ENCODE measurements at regions not wholly inside any gene's neighbourhood (a gene's known extent, or its start where the extent isn't known, plus 50 kb on each side); places are given as distances from the start of the nearest gene placed in this dataset.

DNA sequence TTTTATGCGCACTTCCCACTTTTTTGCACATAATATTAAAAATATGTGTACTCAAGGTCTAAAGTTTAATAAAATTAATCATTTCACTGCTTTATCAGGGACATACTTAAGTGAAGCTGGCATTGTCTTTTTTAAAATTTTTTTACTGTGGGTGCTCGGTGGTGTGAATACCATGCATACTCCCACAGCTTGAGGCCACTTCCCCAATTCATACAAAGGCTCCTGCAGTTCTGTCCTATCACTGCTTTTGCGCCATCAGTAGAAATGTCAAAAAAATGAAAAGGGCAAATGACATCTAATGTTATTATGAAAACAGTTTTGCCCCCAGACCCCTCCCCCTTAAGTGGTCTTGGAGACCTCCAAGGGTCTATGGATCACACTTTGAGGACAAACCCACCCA lies 464.1 kb upstream of the ARID1B start:
- no peaks in the 10 kb centered on the region for H3K36me3 ChIP-seq (ENCODE audit: control insufficient read depth, insufficient read depth, low read length)
- H3K27me3 ChIP-seq (ENCODE audit: control insufficient read depth, insufficient read depth, low read length), result no peaks in the 10 kb centered on the region
- DNase-seq (ENCODE audit: low read depth), result no peak
- H3K4me3 ChIP-seq (ENCODE audit: low read depth, low read length), result no peak overlapping the region
- FAIRE-seq, result no peak
- TF ChIP-seq, protein P1, sequence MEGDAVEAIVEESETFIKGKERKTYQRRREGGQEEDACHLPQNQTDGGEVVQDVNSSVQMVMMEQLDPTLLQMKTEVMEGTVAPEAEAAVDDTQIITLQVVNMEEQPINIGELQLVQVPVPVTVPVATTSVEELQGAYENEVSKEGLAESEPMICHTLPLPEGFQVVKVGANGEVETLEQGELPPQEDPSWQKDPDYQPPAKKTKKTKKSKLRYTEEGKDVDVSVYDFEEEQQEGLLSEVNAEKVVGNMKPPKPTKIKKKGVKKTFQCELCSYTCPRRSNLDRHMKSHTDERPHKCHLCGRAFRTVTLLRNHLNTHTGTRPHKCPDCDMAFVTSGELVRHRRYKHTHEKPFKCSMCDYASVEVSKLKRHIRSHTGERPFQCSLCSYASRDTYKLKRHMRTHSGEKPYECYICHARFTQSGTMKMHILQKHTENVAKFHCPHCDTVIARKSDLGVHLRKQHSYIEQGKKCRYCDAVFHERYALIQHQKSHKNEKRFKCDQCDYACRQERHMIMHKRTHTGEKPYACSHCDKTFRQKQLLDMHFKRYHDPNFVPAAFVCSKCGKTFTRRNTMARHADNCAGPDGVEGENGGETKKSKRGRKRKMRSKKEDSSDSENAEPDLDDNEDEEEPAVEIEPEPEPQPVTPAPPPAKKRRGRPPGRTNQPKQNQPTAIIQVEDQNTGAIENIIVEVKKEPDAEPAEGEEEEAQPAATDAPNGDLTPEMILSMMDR (IDR thresholded peaks at IDR 0.05; ENCODE audit: insufficient read depth, low read length, severe bottlenecking), result no peak

DNA sequence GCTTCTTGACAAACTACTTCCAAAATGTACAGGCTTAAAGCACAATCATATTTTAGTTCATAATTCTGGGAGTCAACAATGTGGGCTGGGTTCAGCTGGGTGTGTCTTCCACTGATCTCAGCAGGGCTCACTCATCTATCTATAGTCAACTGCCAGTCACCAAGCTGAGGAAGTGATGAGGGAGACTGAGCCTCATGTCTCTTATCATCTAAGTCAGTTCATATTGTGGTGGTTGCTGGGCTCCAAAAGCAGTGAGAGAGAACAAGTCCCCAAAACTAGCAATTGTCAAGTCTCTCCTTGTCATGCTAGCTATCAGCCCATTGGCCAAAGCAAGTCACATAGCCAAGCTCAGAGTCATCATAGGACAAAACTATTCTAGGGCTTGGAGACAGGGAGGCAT lies 465.9 kb upstream of the ARID1B start:
- FAIRE-seq, result peak; percentile 7
- DNase-seq (ENCODE audit: low read depth), result no peak
- Histone ChIP-seq H3K4me3 (ENCODE audit: low read depth, low read length) (no peak overlapping the region), H3K27me3 (ENCODE audit: control insufficient read depth, insufficient read depth, low read length) (no peaks in the 10 kb centered on the region), H3K36me3 (ENCODE audit: control insufficient read depth, insufficient read depth, low read length) (no peaks in the 10 kb centered on the region)
- TF ChIP-seq, protein P1 (IDR thresholded peaks at IDR 0.05; ENCODE audit: insufficient read depth, low read length, severe bottlenecking), result no peak

DNA sequence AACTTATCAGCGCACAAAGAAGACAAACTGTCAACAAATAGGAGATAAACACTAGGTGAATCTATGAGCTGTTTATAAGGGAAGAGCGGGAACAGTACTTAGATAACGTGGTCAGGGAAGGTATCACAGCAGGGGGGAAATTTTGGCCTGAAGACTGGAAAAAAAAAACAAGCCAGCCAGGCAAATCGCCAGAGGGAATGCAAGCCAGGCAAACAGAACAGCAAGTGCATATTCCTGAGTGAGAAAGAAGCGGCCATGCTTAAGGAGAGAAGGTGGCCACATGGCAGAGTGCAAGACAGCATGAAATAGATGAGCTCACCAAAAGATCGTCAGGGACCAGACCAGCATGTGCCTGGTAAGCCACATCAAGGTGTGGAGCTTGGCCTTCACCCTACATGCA lies 466.5 kb upstream of the ARID1B start:
- FAIRE-seq (no peak), DNase-seq (ENCODE audit: low read depth) (no peak)
- Histone ChIP-seq H3K4me3 (ENCODE audit: low read depth, low read length) (no peak overlapping the region), H3K27me3 (ENCODE audit: control insufficient read depth, insufficient read depth, low read length) (no peaks in the 10 kb centered on the region), H3K36me3 (ENCODE audit: control insufficient read depth, insufficient read depth, low read length) (no peaks in the 10 kb centered on the region)
- TF ChIP-seq, protein P1 (IDR thresholded peaks at IDR 0.05; ENCODE audit: insufficient read depth, low read length, severe bottlenecking), result no peak

DNA sequence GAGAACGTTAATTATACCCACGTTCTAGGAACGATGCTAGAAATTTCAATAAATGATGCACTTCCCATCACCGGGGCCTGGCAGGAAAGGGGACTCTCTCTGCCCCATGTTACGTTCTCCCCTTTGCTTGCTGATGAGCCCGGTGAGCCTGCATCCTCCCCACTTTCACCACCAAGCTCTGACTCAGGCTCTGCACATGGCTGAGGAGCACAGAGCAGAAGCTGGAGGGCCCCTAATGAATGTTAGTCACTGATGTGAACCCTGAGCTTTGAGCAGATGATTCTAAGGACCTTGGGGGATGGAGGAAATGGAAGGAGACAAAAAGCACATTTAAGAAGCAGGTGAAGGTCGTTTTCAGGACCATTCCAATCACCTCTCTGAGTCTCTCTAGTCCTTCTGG lies 468.2 kb upstream of the ARID1B start:
- FAIRE-seq, result peak; percentile 86
- no peak for DNase-seq (ENCODE audit: low read depth)
- H3K27me3 ChIP-seq (ENCODE audit: control insufficient read depth, insufficient read depth, low read length), result no peaks in the 10 kb centered on the region
- H3K36me3 ChIP-seq (ENCODE audit: control insufficient read depth, insufficient read depth, low read length), result no peaks in the 10 kb centered on the region
- TF ChIP-seq, protein P1 (IDR thresholded peaks at IDR 0.05; ENCODE audit: insufficient read depth, low read length, severe bottlenecking), result no peak
- H3K4me3 ChIP-seq (ENCODE audit: low read depth, low read length), result no peak overlapping the region

DNA sequence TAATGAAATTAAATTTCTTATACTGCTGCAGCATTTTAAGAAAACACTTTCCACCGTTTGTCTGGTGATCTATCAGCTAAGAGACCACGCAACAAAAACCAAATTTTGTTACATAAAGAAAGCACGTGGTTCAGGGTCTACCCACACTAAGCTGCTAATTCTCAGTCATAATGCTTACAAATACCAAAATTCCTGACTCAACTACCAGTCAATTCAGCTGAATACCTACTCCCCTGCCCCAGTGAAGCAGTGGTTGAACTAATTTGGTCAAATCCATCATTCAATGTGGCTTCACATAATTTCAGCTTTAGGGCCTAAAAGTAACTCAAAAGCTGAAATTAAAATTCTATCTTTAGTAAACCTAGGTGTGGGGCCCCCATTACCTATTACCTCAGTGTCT lies 468.6 kb upstream of the ARID1B start:
- FAIRE-seq (no peak), DNase-seq (ENCODE audit: low read depth) (no peak)
- Histone ChIP-seq H3K36me3 (ENCODE audit: control insufficient read depth, insufficient read depth, low read length) (no peaks in the 10 kb centered on the region), H3K4me3 (ENCODE audit: low read depth, low read length) (no peak overlapping the region), H3K27me3 (ENCODE audit: control insufficient read depth, insufficient read depth, low read length) (no peaks in the 10 kb centered on the region)
- TF ChIP-seq, protein P1 (IDR thresholded peaks at IDR 0.05; ENCODE audit: insufficient read depth, low read length, severe bottlenecking), result no peak

DNA sequence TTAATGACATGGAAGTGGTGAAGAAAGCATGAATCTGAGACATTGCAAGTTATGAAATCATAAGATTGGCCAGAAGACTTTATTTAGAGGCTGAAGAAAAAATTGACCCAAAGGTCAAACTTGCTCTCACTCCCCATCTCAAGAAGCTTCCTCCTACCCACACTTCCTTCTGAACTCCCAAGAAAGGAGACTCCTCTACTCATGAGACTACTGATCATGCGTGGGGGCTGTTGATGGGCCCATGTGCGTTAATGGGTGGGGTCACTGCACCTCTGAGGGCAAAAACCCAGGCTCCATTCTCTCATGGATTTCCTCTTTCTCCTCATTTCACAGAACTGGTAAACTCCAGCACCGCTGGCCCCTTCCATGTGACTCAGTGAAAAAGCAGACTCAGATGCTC lies 470.6 kb upstream of the ARID1B start:
- H3K36me3 ChIP-seq (ENCODE audit: control insufficient read depth, insufficient read depth, low read length), result no peaks in the 10 kb centered on the region
- FAIRE-seq, result no peak
- TF ChIP-seq, protein P1 (IDR thresholded peaks at IDR 0.05; ENCODE audit: insufficient read depth, low read length, severe bottlenecking), result no peak
- no peaks in the 10 kb centered on the region for H3K27me3 ChIP-seq (ENCODE audit: control insufficient read depth, insufficient read depth, low read length)
- no peak for DNase-seq (ENCODE audit: low read depth)
- no peak overlapping the region for H3K4me3 ChIP-seq (ENCODE audit: low read depth, low read length)
